GM12873 (cell line): ENCODE measurements at regions not wholly inside any gene's neighbourhood (a gene's known extent, or its start where the extent isn't known, plus 50 kb on each side); places are given as distances from the start of the nearest gene placed in this dataset.

Experiments used
- TF ChIP-seq, protein P1 (sequence below): IDR thresholded peaks from 2 replicates; pipeline ENCODE4 v1.5.1; 2012; ENCODE audit warnings: low read depth, mild to moderate bottlenecking, moderate library complexity, low read length, control low read depth; ENCODE audit not compliant: insufficient read depth; ENCODE audit errors: missing control alignments

DNA sequence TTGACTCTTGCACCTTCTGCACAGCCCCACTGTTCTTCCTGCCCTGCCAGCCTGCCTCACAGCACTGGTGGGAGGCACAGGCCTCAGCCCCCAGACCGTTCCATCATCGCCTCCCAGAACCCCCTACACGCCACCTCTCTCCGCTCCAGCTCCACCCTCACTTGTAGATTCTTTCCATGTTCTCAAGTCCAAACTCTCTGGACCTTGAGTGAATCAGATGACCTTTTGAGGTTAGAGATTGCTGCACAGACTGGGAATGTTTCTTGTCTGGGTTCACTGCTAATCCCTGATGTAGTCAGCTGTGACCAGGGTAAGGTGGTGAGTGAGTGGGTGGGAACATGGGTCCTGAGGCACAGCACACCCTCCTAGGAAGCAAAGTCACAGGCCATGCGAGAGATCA lies 272.4 kb downstream of the IRF8 start:
- TF ChIP-seq, protein P1, sequence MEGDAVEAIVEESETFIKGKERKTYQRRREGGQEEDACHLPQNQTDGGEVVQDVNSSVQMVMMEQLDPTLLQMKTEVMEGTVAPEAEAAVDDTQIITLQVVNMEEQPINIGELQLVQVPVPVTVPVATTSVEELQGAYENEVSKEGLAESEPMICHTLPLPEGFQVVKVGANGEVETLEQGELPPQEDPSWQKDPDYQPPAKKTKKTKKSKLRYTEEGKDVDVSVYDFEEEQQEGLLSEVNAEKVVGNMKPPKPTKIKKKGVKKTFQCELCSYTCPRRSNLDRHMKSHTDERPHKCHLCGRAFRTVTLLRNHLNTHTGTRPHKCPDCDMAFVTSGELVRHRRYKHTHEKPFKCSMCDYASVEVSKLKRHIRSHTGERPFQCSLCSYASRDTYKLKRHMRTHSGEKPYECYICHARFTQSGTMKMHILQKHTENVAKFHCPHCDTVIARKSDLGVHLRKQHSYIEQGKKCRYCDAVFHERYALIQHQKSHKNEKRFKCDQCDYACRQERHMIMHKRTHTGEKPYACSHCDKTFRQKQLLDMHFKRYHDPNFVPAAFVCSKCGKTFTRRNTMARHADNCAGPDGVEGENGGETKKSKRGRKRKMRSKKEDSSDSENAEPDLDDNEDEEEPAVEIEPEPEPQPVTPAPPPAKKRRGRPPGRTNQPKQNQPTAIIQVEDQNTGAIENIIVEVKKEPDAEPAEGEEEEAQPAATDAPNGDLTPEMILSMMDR, result no peak

DNA sequence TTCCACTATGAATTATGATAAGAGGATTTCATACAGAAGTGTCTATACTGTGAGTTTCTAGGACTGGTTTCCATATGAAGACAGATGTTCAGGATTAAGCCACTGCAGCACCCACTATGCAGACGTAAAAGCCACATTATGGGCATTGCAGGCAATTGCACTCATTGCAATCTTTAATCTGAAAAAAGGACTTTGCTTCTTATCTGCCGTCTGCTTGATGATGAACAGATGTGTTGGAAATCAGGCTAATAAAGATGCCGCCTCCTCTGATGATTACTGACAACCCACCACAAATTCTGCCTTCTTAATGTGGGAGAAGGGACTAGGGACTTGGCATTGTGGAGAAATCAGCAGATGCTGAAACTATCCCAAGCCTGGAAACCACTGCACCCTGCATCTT lies 276.9 kb downstream of the IRF8 start:
- TF ChIP-seq, protein P1, result no peak

DNA sequence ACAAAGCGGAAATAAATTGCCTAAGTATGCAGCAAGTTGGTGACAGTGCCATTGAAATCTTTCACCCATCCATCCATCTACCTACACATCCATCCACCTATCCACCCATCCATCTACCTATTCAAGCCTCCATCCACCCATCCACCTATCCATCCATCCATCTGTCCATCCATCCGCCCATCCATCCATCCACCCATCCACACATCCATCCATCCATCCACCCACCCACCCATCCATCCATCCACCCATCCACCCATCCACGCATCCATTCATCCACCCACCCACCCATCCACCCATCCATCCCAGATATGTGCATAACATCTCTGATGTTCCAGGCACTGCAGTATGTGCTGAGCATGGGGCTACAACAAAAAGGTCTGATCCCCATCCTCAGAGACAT lies 277.5 kb downstream of the IRF8 start:
- TF ChIP-seq, protein P1, result no peak

DNA sequence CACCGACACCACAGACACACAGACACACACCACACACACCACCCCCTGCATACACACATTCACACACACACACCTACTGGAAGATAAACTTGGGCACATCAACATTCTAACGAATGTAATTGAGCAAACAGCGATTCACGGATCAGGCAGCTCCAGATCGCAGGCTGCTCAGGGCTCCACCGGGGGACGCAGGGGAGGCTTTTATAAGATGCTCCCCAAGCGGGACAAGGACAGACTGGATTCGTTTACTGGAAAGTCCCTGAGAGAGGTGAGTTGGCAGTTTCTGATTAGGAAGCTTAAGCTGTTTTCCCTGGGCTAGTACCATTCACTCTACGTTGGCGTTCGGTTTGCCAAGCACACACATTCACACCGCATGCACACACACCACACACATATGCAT lies 281.3 kb downstream of the IRF8 start:
- TF ChIP-seq, protein P1, result no peak

DNA sequence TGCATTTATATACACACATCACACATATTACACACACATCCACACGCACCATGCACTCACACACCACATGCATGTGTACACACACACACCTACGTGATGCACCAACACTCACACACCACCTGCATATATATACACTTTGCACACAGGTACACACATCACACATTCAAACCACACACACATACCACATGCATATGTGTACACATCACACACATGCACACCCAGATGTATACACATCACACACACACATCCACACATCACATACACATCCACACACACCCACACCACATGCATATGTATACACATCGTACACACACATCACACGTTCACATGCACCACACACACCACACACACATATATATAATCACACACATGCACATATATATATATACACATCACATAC lies 281.8 kb downstream of the IRF8 start:
- TF ChIP-seq, protein P1, result no peak

DNA sequence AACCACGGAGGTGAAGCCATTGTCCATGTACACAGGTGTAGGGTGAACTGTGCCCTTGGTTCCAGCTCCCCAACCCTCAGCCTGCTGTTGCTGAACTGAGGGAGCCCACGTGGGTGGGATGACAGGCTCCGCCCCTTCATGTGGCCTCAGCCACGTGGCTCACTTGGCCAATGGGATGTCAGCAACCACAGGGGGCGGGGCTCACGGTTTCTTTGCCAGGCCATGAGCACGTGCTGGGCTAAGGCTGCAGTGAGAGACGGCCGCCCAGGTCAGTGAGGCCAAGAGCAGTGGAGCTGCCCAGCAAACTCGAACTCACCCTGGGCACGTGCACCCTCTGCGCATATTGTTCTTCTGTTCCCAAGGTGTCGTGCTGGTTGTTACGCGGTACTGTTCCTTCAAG lies 282.6 kb downstream of the IRF8 start:
- TF ChIP-seq, protein P1, result no peak

DNA sequence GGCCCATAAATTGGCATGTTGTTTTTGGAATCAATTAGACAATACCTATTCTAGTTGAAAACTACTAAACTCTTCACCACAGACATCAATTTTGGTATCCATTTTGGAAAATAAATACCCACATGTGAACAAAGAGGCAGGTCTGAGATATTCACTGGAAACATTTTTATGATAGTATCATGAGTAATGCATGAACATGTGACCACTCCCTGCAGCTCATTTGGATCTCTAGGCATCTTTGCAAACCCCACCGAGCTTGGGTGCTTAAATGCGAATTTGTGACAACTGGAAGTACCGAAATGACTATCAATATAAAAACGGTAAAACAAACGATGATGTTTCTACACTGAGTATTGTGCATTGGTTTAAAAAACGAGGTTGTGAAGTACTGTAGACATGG lies 285.2 kb downstream of the IRF8 start:
- TF ChIP-seq, protein P1, result no peak
